ENCODE measurements at regions not wholly inside any gene's neighbourhood (a gene's known extent, or its start where the extent isn't known, plus 50 kb on each side); places are given as distances from the start of the nearest gene placed in this dataset.
"Not testable (repeated sequence)": the region's sequence is repeated elsewhere in the genome, so short reads cannot be mapped to it uniquely, and the experiment has no call there.

DNA sequence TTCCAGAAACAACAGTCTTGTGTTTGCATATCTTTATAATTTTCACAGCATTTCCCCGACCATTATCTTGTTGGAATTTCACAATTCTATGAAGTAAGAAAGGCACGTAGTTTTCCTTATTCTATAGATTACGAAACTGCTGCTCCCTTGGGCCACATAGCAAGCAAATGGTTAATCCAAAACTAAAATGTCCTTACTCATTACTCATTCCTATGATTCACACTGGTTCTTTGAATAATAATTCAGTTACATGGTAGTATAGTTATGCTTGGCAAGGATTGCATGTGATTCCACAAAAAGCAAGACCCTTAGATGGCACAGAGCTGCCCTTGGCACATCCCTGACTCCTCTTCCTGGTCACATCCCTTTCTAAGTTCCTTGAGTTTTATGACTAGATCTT lies 51.2 kb downstream of the OR13H1 start:
- DNase-seq (ENCODE audit: low read depth), result no peak

DNA sequence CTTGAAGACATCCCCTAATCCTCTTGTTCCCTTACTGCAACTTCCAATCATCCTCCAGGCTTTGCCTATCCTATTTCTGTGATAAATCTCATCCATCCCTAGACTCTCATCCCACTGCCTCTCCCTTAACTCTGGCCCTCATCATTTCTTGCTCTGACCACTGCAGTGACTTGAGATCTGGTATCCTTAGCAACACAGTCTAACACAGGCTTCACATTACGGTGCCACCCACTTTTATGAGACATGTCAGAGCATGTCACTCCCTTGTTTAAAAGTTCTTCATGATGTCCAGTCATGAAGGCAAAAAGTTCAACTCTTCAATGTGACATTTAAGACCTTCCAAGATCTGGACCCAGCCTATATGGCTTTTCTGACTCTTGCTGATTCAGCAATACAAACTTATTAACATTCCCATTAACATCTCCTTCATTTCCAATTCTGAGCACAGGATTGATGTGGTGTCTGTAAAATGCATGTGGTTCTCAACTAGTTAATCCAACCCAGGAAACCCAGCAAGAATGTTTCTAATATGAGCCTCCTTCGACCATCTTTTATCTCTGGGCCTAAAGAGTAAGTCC lies 64.0 kb downstream of the OR13H1 start:
- DNase-seq (ENCODE audit: low read depth), result no peak

DNA sequence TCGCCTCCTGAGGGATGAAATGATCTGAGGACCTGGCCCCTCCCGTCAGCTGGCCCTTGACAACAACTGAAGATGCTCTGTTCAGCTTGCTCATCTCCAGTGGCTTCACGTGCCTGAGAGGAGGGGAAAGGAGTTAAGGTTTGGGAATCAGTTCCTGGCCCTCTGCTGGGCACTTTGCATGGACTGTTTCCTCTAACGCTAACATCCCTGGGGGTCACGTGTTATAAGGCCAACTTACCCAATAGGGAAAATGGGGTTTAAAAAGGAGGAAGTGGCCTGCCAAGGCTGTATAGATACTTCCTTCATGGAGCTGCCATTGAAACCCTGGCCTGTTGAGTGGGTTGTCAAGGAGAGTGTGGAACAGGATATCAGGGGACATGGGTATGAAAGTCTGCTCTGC lies 65.6 kb downstream of the OR13H1 start:
- DNase-seq (ENCODE audit: low read depth), result no peak

DNA sequence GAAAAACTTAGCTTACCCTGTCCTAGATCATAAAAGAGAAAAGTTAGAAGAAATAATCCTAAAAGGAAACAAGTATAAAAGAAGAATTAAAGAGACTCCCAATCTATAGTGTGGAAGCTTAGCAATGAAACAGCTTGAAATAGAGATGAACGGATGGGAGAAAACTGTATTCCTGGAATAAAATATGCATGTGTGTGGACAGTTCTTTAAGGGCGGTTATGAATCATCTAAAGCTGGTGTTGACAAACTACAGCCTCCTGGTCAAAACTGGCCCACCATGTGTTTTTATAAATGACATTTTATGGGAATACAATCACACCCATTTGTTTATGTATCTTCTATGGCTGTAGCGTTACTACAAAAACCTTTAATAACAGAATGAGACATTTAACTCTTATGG lies 69.4 kb downstream of the OR13H1 start:
- no peak for DNase-seq (ENCODE audit: low read depth)

DNA sequence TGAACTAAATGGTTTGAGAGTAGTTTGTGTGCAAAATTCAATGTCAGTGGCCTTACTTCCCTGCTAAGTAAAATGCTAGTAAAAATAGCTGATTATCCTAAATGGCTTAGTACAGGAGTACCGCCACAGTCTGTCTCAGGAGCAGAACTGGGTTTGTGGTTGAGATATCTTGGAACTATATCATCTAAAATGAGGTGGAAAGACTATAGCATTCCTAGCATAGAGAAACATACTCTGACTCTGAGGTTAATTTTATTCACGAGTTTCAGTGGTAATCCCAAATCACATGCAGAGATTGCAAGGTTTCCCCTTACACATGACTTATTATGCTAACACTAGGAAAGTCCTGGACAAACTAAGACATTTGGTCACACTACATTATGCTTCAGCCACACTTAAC lies 70.4 kb downstream of the OR13H1 start:
- no peak for DNase-seq (ENCODE audit: low read depth)

DNA sequence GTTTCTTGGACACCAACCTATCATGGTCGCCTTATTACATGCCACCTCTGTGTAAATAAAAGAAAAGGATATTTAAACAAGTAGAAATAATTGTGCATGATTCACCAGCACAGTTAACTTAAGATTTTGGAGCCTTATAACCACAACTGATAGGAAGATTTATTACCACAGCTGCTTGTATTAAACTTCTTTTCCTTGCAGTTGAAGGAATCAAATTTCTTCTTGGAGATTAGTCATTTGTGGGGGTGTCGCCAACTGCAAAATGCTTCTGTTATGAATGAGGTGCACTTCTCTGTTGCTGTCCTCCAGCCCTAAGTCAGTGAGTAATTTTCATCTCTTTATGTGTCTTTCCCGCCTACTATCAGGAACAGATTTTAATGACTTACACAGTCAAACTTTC lies 73.3 kb downstream of the OR13H1 start:
- DNase-seq (ENCODE audit: low read depth), result no peak

DNA sequence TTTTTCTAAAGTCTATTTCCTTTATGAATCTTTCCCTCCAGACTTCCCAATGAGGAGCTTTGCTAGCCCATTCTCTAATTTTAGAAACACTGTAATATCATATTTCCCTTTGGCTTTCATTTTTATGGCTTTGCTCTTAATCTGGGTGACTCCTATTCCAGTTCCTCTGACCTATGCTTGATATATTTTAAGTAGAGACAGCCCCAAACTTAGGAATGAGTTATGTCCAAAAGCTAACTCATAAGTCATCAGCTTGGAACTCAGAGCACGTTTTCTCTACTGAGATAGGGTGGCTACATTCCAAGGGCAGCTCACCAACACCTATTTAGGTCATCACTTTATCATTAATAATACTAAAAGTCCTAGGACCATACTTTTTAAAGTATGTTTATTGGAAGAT lies 77.8 kb downstream of the OR13H1 start:
- no peak for DNase-seq (ENCODE audit: low read depth)

DNA sequence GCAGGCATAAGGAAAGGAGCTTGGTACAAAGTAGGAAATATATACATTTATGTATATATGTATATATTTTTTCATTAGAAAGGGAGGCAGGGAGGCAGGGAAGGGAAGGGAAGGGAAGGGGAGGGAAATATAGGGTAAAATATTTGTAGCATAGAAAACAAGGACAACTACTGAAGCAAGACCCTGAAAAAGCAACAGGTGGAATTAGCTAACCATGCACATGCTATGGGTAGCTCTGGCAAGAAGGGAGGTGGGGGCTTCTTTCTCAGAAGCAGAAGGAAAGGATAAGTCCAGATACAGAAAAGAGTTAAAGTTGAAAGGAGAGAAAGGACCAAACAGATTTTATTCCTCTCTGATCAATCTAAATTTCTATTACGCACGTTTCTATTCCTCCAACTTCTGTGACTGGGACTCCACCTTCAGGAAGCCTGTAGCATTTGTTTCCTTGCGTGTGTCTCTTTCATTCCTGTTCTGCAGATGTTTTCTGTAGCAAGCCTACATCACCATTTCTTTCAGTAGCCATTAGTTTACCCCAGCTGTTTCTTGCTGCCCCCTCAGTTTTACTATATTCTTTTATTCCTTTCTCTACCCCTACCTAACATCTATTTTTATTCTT lies 82.9 kb downstream of the OR13H1 start:
- DNase-seq (ENCODE audit: low read depth), result no peak

DNA sequence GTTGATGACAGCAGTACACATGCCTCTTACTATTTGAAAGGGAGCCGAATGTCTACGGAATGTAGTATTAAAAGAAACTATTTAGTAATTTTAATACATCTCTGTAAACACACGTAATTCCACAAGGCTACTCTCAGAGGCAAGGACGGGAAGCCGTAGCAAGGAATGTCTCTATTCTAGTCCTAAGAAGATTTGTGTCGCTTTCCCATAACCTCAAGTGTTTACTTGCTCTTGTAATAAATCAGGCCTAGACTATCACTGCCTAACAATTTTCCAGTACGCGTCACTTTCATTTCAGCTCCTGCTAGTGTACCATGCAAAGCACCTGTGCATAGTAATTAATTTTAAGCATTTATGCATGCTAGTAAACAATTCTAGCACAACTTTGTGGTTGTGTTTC lies 86.7 kb downstream of the OR13H1 start:
- no peak for DNase-seq (ENCODE audit: low read depth)

DNA sequence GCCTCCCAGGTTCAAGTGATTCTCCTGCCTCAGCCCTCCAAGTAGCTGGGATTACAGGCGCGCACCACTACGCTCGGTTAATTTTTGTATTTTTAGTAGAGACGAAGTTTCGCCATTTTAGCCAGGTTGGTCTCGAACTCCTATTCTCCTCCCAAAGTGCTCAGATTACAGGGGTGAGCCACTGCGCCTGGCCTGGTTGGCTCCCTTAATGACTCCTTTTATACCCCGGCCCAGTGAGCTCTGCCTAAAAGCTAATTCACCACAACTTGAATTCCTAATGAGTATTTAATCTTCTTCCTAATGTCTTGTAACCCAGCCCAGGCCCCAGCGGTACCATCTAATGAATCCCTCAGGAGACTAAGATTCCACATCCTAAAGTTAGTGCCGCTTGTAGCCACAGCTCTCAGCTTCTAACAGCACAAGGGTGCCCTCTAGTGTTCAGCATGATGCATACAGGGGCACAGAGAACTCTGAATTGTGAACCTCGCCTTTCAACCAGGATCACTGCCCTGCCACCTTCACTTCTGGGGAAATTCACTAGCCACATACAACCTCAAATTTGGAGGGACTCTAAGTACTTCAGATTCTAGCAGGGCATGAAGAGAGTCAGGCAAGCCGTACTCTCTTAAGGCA lies 89.5 kb downstream of the OR13H1 start:
- DNase-seq (ENCODE audit: low read depth), result peak; percentile 12

DNA sequence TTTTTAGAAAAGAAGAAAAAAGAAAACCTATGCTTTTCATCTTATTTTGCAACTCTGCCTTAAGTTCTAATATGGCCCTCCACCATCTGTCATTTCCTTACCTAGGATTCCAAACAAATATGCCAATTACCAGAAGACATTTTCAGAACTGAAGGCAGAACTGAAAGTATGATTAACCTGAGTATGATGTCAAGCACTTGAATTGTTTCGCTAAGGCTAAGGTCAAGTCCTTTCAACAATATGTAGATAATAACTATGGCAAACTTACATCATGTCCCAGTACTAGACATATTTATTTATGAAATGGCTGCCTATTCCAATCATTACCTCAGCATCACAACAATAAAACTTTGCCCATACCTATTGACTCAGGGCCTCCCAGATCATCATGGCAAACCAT lies 91.0 kb downstream of the OR13H1 start:
- no peak for DNase-seq (ENCODE audit: low read depth)

DNA sequence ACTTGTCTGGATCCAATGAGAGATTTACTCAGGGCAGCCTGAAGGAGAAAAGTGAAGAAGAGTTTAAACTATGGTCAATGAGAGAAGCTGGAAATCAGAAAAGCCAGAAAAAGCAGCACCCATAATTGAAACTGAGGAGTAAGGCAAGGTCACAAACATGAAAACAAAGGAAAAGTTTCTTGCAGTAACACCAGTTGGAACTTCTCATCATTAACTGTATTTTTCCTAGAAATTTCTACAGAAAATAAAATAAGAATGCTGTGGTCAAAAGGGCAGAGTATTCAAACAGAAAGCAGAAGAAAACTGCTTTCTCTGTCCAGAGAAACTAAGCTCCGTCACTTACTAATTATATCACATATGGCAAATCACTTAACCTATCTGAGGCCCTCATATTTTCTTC lies 102.2 kb downstream of the OR13H1 start:
- no peak for DNase-seq (ENCODE audit: low read depth)

DNA sequence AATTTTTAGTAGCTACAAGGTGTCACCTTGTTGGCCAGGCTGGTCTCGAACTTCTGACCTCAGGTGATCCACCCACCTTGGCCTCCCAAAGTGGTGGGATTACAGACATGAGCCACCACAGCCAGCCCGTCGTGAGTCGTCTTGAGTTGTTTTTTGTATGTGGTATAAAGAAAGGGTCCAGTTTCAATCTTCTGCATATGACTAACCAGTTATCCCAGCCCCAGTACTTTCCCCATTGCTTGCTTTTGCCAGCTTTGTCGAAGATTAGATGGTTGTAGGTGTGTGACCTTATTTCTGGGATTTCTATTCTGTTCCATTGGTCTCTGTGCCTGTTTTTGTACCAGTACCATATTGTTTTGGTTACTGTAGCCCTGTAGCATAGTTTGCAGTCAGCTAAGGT lies 105.9 kb downstream of the OR13H1 start:
- DNase-seq (ENCODE audit: low read depth), result no peak

DNA sequence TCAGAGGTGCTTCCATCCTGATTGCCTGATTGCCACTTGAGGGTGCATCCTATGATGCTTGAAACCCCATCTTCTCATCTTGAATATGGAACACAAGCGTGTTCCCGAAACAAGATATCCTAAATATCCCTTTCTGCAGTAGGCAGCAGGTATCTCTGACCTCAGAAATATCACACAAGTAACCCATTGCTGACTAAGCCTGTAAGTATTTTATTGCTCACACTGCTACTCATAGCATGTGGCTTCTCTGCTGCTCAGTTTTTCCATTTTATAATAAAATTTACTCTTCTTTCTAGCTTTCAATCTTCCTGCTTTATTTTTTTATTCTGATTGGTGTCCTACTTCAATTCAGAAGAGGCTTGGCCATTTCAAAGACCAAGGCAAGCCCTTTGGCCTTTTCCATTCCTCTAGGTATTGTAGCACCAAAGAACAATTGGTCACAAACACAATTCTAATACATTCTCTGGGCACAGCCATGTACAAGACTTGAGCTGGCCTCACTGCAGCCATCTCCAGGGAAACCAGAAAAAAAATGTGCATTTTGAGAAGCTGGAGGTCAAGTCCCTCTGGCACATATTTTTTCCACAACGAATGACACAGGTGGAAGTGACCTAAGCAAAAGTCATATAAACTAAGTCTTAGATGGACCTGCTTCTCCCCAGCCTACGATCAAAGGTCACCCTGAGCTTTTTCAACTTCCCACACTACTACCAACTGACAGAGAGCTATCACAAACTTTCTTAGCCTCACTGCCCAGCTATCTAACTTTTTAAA lies 107.0 kb downstream of the OR13H1 start:
- DNase-seq (ENCODE audit: low read depth), result no peak

DNA sequence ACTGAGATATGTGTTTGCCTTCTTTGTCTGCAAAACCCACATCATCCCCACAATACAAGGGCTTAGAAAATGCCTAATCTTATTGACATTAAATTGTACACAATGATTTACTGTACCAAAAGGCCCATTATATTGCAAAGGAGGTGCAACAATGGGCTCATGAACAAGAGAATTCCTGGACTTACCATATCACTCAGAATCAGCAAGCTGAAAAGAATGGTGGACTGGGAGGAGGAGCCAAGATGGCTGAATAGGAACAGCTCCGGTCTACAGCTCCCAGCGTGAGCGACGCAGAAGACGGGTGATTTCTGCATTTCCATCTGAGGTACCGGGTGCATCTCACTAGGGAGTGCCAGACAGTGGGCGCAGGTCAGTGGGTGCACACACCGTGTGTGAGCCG lies 119.9 kb downstream of the OR13H1 start:
- not testable (repeated sequence) for DNase-seq (ENCODE audit: low read depth)

DNA sequence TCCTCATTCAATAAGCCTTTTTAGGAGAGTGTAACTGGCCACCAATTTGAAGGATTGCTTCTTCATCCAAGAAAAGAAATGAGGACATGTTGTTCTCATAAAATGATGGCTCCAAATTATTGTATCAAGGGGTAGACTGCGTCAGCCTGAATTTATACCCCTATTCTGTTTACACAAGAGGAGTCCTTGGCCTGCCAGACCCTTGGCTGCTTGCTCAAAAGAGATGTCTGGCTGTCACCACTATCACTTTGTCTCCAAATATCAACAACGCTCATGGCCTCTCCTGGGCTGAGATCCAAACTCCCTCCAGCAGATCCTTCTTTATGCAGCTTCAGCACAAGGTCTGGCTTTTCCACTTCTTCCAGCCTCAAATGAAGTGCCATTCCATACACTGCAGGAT lies 127.9 kb downstream of the OR13H1 start:
- no peak for DNase-seq (ENCODE audit: low read depth)

DNA sequence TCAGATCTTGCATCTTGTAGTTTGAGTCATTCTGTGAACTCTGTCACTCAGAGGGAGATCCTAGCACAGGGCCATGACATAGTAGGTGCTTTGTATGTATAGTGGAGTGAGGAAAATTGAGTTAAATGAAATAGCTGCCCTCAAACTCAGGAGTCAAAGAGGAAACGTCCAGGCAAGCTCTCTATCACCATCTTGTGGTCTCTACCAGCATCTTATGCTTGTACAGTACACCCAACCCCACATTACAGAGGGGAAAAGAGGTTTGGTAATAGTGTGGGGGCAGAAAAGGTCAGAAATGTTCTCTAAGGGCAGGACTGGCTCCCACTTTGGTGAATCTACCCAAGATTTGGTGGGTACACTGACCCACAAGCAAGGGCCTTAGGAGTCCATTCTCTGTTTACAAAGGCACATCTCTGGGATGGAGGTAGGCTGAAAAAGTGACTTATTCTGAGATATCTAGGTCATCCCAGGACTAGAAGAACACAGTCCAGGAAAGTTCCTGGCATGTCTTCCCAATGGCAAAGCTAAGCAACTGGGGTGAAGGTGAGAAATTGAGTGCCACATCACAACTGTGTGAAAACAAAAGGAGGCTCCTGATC lies 131.8 kb downstream of the OR13H1 start:
- no peak for DNase-seq (ENCODE audit: low read depth)

DNA sequence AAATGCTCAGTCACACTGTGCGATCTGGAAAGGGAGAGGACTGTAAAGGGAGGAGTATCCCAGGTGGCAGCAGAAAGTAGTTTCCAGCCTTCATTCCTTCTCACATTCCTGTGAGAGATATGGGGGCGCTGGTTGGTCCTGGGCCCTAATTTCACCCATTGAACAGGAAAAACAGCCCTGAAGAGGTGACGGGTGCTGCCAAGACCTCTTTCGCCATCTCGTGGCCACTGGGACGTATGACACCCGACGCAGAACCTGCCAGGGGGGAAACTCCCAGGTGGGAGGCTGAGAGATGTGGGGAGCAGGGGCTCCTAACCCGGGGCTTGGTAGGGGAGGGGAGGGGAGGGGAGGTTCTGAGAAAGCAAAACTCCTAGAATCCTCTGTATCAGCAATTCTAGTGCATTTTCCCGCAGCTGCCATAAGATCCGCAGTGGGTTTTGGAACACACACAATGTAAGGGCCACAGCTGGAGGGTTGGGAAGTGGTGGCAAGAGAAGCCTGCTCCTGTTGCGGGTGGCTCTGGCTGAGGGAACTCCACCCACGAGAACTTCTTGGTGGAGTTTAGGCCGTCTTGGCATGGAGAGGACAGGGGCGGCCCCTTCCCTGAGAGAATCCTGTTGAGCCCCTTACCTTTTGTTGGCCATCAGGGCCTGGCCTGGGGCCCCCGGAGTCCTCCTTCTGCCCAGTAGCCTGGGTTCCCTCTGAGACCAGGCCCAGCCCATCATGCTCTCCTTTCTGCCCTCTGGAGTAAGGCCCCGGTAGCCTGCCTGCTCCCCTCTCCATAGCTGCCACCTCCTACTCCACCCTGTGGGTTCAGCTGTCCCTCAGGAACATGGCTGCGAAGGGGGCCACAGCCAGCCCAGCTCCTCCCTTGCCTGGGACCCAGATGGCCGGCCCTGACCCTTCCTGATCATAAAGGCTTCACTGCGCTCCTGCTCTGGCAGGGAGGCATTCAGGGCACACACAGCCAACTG lies 134.1 kb downstream of the OR13H1 start:
- no peak for DNase-seq (ENCODE audit: low read depth)

DNA sequence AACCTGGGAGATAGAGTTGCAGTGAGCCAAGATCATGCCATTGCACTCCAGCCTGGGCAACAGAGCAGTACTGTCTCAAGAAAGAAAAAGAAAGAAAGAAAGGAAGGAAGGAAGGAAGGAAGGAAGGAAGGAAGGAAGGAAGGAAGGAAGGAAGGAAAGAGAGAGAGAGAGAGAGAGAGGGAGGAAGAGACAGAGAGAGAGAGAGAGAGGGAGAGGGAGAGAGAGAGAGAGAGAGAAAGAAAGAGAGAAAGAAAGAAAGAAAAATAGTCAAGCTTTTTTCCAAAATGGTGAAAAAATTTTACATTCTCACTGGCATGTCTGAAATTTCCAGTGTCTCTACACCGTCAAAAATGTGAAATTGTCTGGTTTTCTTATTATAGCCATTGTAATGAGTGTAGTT lies 138.9 kb downstream of the OR13H1 start:
- not testable (repeated sequence) for DNase-seq (ENCODE audit: low read depth)

DNA sequence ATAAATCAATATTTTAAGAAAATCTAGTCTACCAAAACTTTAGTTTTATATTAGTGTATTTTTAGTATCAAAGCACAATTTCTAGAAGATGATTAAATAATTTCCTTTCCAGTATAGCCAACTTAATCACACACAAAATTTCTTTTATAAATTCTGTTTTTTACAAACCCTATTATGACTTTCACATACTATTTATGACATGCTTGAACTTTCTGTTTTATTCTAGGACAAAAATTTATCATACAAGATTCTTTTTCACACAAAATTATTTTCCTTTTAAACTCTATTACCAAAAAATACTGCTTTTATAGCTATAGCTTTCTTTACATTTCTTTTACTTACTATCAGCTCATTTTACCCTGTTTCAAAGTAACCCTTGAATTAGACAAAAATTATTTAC lies 149.5 kb downstream of the OR13H1 start:
- no peak for DNase-seq (ENCODE audit: low read depth)

DNA sequence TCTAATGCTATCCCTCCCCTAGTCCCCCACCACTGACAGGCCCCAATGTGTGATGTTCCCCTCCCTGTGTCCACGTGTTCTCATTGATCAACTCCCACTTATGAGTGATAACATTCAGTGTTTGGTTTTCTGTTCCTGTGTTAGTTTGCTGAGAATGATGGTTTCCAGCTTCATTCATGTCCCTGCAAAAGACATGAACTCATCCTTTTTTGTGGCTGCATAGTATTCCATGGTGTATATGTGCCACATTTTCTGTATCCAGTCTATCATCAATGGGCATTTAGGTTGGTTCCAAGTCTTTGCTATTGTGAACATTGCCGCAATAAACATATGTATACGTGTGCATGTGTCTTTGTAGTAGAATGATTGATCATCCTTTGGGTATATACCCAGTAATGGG lies 153.1 kb downstream of the OR13H1 start:
- DNase-seq (ENCODE audit: low read depth), result not testable (repeated sequence)

DNA sequence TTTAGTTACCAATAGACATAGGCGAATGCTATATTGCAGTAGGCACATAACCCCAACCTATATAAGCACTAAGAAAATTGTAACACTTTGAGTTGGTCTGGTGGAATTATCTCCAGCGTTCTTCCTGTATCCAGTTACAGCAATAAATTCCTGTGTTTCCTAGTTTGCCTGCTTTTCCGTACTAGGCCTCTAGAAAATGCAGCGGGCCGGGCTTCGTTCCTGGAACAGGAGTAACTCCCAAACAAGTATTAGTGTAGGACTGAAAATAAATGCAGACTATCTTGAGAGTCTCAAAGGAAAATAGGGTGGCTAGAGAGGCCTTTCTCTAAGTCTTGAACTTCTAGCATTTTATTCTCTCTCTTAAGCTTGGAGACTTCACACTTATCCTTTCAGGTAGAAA lies 159.8 kb downstream of the OR13H1 start:
- no peak for DNase-seq (ENCODE audit: low read depth)
